ENCODE measurements at regions not wholly inside any gene's neighbourhood (a gene's known extent, or its start where the extent isn't known, plus 50 kb on each side); places are given as distances from the start of the nearest gene placed in this dataset.

DNA sequence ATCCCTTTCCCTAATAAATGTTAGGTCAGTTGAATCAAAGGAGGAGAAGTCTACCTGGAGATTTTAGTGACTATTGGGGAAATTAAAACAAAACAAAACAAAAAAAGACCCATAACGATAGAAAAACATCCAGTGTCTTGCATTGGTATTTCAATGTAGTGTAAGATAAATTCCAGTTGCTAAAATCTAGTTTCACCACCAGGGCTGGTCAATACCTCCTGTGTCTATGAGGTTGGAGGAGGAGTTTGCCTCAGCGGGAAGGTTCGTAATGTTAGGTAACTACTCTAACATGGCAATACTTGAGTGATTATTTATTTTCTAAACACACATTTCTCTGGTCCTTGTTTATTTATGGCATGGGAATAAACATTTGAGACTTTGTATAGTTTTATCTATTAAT lies 483.2 kb downstream of the FGF9 start:
- Histone ChIP-seq H3K27me3 (ENCODE audit: insufficient read depth, poor library complexity, severe bottlenecking) (peaks cover 23% of the 10 kb centered on the region), H3K4me3 (ENCODE audit: severe bottlenecking) (no peak overlapping the region), H3K9me3 (ENCODE audit: severe bottlenecking) (no peaks in the 10 kb centered on the region), H3K36me3 (ENCODE audit: low read depth) (no peaks in the 10 kb centered on the region), H3K4me1 (ENCODE audit: insufficient read depth, poor library complexity, severe bottlenecking) (no peaks in the 10 kb centered on the region), H3K27ac (ENCODE audit: poor library complexity, severe bottlenecking) (no peak overlapping the region)
- DNase-seq (ENCODE audit: low spot score) (no peak), ATAC-seq (ENCODE audit: low read depth) (no peak)
- TF ChIP-seq, protein P1, sequence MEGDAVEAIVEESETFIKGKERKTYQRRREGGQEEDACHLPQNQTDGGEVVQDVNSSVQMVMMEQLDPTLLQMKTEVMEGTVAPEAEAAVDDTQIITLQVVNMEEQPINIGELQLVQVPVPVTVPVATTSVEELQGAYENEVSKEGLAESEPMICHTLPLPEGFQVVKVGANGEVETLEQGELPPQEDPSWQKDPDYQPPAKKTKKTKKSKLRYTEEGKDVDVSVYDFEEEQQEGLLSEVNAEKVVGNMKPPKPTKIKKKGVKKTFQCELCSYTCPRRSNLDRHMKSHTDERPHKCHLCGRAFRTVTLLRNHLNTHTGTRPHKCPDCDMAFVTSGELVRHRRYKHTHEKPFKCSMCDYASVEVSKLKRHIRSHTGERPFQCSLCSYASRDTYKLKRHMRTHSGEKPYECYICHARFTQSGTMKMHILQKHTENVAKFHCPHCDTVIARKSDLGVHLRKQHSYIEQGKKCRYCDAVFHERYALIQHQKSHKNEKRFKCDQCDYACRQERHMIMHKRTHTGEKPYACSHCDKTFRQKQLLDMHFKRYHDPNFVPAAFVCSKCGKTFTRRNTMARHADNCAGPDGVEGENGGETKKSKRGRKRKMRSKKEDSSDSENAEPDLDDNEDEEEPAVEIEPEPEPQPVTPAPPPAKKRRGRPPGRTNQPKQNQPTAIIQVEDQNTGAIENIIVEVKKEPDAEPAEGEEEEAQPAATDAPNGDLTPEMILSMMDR (IDR thresholded peaks at IDR 0.05; ENCODE audit: poor library complexity, severe bottlenecking) = no peak

DNA sequence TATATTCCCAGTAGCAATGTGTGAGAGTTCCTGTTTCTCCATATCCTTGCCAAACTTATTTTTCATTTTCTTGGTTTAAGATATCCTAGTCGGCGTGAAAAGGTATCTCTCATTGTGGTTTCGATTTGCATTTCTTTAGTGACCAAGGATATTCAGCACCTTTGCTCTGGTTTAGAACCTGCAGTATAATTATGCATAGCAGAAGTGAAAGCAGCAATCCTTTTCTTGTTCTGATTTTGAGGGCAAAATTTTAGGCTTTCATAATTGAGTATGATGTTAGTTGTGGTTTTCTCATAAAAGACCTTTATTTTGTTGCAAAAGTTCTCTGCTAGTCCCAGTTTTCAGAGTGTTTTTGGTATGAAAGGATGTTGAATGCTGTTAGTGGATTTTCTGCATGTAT lies 491.0 kb downstream of the FGF9 start:
- TF ChIP-seq, protein P1 (IDR thresholded peaks at IDR 0.05; ENCODE audit: poor library complexity, severe bottlenecking) = no peak
- no peaks in the 10 kb centered on the region for H3K9me3 ChIP-seq (ENCODE audit: severe bottlenecking)
- no peaks in the 10 kb centered on the region for H3K4me1 ChIP-seq (ENCODE audit: insufficient read depth, poor library complexity, severe bottlenecking)
- no peak overlapping the region for H3K4me3 ChIP-seq (ENCODE audit: severe bottlenecking)
- no peak overlapping the region for H3K27ac ChIP-seq (ENCODE audit: poor library complexity, severe bottlenecking)
- ATAC-seq (ENCODE audit: low read depth) = no peak
- H3K36me3 ChIP-seq (ENCODE audit: low read depth) = no peaks in the 10 kb centered on the region
- DNase-seq (ENCODE audit: low spot score) = no peak
- H3K27me3 ChIP-seq (ENCODE audit: insufficient read depth, poor library complexity, severe bottlenecking) = peaks cover 15% of the 10 kb centered on the region

GRCh38 chr13:22162889-22163288 lies 492.0 kb downstream of the FGF9 start:
- Histone ChIP-seq H3K36me3 (ENCODE audit: low read depth) (no peaks in the 10 kb centered on the region), H3K9me3 (ENCODE audit: severe bottlenecking) (no peaks in the 10 kb centered on the region), H3K27me3 (ENCODE audit: insufficient read depth, poor library complexity, severe bottlenecking) (peaks cover 15% of the 10 kb centered on the region), H3K4me3 (ENCODE audit: severe bottlenecking) (no peak overlapping the region), H3K27ac (ENCODE audit: poor library complexity, severe bottlenecking) (no peak overlapping the region), H3K4me1 (ENCODE audit: insufficient read depth, poor library complexity, severe bottlenecking) (no peaks in the 10 kb centered on the region)
- ATAC-seq (ENCODE audit: low read depth) (no peak), DNase-seq (ENCODE audit: low spot score) (no peak)
- TF ChIP-seq, protein P1 (IDR thresholded peaks at IDR 0.05; ENCODE audit: poor library complexity, severe bottlenecking) = no peak

GRCh38 chr13:22168437-22169190 lies 497.7 kb downstream of the FGF9 start:
- Histone ChIP-seq H3K27me3 (ENCODE audit: insufficient read depth, poor library complexity, severe bottlenecking) (peaks cover 9% of the 10 kb centered on the region), H3K36me3 (ENCODE audit: low read depth) (no peaks in the 10 kb centered on the region), H3K9me3 (ENCODE audit: severe bottlenecking) (no peaks in the 10 kb centered on the region), H3K4me1 (ENCODE audit: insufficient read depth, poor library complexity, severe bottlenecking) (no peaks in the 10 kb centered on the region), H3K4me3 (ENCODE audit: severe bottlenecking) (no peak overlapping the region), H3K27ac (ENCODE audit: poor library complexity, severe bottlenecking) (no peak overlapping the region)
- DNase-seq (ENCODE audit: low spot score) (no peak), ATAC-seq (ENCODE audit: low read depth) (no peak)
- TF ChIP-seq, protein P1 (IDR thresholded peaks at IDR 0.05; ENCODE audit: poor library complexity, severe bottlenecking) = no peak

- H3K4me3 ChIP-seq (ENCODE audit: severe bottlenecking) = no peak overlapping the region
- no peak overlapping the region for H3K27ac ChIP-seq (ENCODE audit: poor library complexity, severe bottlenecking)
- H3K9me3 ChIP-seq (ENCODE audit: severe bottlenecking) = no peaks in the 10 kb centered on the region
- no peaks in the 10 kb centered on the region for H3K4me1 ChIP-seq (ENCODE audit: insufficient read depth, poor library complexity, severe bottlenecking)
- peaks cover 2% of the 10 kb centered on the region for H3K27me3 ChIP-seq (ENCODE audit: insufficient read depth, poor library complexity, severe bottlenecking)
- ATAC-seq (ENCODE audit: low read depth) = no peak
- H3K36me3 ChIP-seq (ENCODE audit: low read depth) = no peaks in the 10 kb centered on the region
- no peak for DNase-seq (ENCODE audit: low spot score)
- TF ChIP-seq, protein P1 (IDR thresholded peaks at IDR 0.05; ENCODE audit: poor library complexity, severe bottlenecking) = no peak
These were observed 498.6 kb downstream of the FGF9 start for GRCh38 chr13:22169473-22169872.
